Erythroblast (primary cell): ENCODE measurements at regions not wholly inside any gene's neighbourhood (a gene's known extent, or its start where the extent isn't known, plus 50 kb on each side); places are given as distances from the start of the nearest gene placed in this dataset.
"Not testable (repeated sequence)": the region's sequence is repeated elsewhere in the genome, so short reads cannot be mapped to it uniquely, and the experiment has no call there.

ENCODE experiments used
- DNase-seq, 2 experiments: peaks; one replicate each; lab custom pipeline; 2025; lab: John Stamatoyannopoulos, UW
- GATA1 ChIP-seq: IDR thresholded peaks from 2 replicates; pipeline ENCODE4 v1.6.1; 2011; ENCODE audit warnings: low read depth, mild to moderate bottlenecking, control low read depth, low read length, moderate library complexity
- POLR2A ChIP-seq: IDR thresholded peaks from 2 replicates; pipeline ENCODE4 v1.6.1; 2011; ENCODE audit warnings: mild to moderate bottlenecking, low read length

- no peak for DNase-seq
- TF ChIP-seq POLR2A = no peak
- TF ChIP-seq GATA1 = no peak
Measured at GRCh38 chr13:55000844-55001243, 1972.2 kb downstream of the OLFM4 start.

- no peak for DNase-seq
- no peak for TF ChIP-seq GATA1
- TF ChIP-seq POLR2A = no peak
Measured at GRCh38 chr13:55001881-55002280, 1973.3 kb downstream of the OLFM4 start.

- no peak for DNase-seq
- TF ChIP-seq GATA1 (no peak), POLR2A (no peak)
Measured at GRCh38 chr13:55007681-55008080, 1979.1 kb downstream of the OLFM4 start.

GRCh38 chr13:55013051-55013450, 1984.4 kb downstream of the OLFM4 start:
- TF ChIP-seq GATA1 = no peak
- TF ChIP-seq POLR2A = no peak

GRCh38 chr13:55029280-55029679, 2000.7 kb downstream of the OLFM4 start:
- TF ChIP-seq POLR2A (no peak), GATA1 (no peak)
- no peak for DNase-seq

More at GRCh38 chr13:55013051-55013450, 1984.4 kb downstream of the OLFM4 start:
- DNase-seq = no peak

- no peak for DNase-seq
- TF ChIP-seq POLR2A (no peak), GATA1 (no peak)
Measured at GRCh38 chr13:55038230-55038629, 2009.6 kb downstream of the OLFM4 start.

DNA sequence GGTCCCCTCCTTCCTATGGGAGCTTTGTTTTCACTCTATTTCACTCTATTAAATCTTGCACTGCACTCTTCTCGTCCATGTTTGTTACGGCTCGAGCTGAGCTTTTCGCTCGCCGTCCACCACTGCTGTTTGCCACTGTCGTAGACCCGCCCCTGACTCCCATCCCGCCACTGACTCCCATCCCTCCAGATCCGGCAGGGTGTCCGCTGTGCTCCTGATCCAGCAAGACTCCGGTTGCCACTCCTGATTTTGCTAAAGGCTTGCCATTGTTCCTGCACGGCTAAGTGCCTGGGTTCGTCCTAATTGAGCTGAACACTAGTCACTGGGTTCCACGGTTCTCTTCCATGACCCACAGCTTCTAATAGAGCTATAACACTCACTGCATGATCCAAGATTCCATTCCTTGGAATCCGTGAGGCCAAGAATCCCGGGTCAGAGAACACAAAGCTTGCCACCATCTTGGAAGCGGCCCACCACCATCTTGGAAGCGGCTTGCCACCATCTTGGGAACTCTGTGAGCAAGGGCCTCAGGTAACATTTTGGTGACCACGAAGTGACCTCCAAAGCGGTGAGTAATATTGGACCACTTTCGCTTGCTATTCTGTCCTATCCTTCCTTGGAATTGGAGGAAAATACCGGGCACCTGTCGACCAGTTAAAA, 2025.4 kb downstream of the OLFM4 start:
- not testable (repeated sequence) for DNase-seq

- not testable (repeated sequence) for DNase-seq
Measured at GRCh38 chr13:55055666-55056065, 2027.1 kb downstream of the OLFM4 start.

DNA sequence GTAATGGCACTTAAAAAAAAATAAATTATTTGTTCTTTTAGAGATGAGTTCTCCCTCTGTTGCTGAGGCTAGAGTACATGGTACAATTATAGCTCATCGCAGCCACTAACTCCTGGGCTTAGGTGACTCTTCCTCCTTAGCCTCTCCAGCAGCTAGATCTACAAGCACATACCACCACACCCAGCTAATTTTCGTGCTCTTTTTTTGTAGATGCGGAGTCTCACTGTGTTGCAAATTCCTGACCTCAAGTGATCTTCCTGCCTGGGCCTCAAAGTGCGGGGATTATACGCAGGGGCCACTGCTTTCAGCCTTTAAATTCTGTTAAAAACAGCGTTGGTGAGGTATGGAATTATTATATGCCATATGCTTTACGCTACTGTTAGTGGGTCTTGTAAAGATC, 2034.0 kb downstream of the OLFM4 start:
- DNase-seq = no peak
- TF ChIP-seq POLR2A = no peak
- no peak for TF ChIP-seq GATA1

DNA sequence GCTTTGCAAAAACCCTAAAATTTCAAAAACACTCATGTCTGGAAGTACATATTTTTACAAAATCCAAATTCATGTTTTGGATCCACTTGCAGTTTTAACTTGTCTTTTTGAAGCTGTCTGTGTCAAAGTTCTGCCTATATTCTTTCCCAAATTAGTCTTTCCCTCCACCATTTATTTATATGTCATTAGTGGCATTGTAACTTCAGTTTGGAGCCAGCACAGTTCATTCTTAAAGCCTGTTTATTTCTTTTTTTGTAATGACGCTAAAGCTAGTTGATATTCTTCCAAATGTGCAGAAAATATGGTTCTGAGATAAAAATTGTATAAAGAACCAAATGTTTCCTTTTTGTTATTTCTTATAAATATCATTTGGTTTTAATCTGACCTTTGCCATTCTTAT, 2039.3 kb downstream of the OLFM4 start:
- no peak for DNase-seq
- TF ChIP-seq GATA1 = no peak
- TF ChIP-seq POLR2A = no peak

DNA sequence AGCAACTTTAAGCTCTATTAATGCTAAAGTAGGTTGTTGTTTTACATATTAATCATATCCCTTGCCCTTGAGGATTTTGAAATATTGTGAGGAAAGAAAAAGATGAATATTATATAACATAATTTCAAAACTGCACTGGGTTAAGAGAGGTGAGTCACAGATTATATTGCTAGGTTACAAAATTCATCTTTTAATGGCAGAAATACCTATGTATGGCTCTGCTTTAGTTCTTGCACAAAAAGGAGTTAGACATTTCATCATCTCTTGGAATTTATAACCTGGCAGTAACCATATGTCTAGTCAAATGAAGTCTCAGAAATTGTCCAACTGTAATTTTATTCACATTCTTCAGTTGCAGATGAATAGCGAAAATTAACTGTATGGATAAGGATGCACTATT, 2041.1 kb downstream of the OLFM4 start:
- no peak for TF ChIP-seq POLR2A
- TF ChIP-seq GATA1 = no peak
- DNase-seq = no peak

DNA sequence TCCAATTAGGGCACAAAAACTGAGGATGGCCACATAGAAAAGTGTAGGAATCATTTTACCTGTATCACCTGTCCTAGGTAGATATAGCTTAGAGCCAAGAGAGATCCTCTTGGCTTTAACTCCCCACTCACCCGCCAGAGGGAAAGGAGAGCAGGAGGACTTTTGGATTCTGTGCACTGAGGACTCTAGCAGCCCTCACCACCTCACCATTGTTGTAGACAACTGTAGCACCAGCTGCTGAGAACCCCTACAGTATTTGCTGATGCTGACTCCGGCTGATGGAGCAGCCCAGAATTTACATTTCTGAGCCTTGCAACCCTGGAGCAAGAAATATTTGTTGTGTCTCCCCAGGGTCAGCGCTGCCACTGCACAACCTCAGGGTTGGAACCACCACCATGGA, 2044.4 kb downstream of the OLFM4 start:
- no peak for TF ChIP-seq POLR2A
- TF ChIP-seq GATA1 = no peak
- DNase-seq = no peak

DNA sequence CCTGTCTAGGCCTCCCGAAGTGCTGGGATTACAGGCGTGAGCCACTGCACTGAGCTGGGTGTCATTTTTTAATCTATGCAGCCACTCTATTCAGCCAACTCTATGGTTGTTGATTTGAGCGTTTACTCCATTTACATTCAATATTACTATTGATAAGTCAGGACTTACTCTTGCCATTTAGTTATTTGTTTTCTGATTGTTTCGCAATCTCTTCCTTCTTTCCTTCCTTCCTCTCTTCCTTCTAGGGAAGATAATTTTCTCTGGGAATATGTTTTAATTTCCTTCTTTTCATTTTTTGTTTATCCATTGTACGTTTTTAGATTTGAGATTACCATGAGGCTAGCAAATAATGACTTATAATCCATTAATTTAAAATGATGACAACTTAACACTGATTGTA, 2056.0 kb downstream of the OLFM4 start:
- no peak for TF ChIP-seq POLR2A
- TF ChIP-seq GATA1 = no peak
- no peak for DNase-seq

DNA sequence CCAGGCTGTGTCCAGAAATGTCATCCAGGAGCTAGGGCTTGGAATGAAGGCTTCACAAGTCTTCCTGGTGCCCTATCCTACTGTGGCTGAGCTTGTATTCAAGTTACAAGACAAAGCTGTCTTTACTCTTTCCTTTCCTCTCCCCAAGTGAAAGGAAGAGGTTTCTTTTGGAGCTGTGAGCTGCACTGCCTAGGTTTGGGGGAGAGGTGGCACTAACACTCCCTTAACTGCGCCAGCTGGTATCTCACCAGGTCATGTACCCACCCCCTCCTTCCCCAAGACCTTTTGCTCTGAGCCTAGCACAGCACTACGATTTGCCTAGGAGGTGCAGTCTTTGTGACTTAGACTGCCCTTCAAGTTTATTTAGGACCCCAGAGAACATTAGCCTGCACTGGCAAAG, 2053.6 kb upstream of the PRR20A start:
- no peak for DNase-seq
- TF ChIP-seq POLR2A (no peak), GATA1 (no peak)

- TF ChIP-seq POLR2A (no peak), GATA1 (no peak)
- no peak for DNase-seq
Measured at GRCh38 chr13:55090612-55091011, 2050.1 kb upstream of the PRR20A start.
